CD8-positive, alpha-beta memory T cell (primary cell): ENCODE measurements at regions not wholly inside any gene's neighbourhood (a gene's known extent, or its start where the extent isn't known, plus 50 kb on each side); places are given as distances from the start of the nearest gene placed in this dataset.

Experiments used
- CTCF ChIA-PET: fragments of 350-600 bp; sonication (Branson Sonifier 250); formaldehyde crosslinking; loops from one replicate; lab custom pipeline; 2021; ENCODE audit warnings: antibody characterized with exemption; lab: Charles Lee
- POLR2A ChIA-PET: fragments of 350-600 bp; sonication (Branson Sonifier 250); formaldehyde crosslinking; loops from one replicate; lab custom pipeline; 2021; ENCODE audit warnings: antibody characterized with exemption; lab: Charles Lee
- DNase-seq, 5 donors: peaks; one replicate each; pipeline versions ENCODE4 v3.0.0 to v3.0.0-alpha.2; 2020 to 2022; ENCODE audit warnings: mixed read lengths in 1 of 5
- H3K27ac ChIP-seq: one replicate; pipeline ENCODE4 v1.7.0; 2013; ENCODE audit warnings: low read depth, mild to moderate bottlenecking, low read length, moderate library complexity
- H3K27me3 ChIP-seq: 2 replicates; pipeline ENCODE4 v1.7.0; 2013; ENCODE audit warnings: low read length, mild to moderate bottlenecking; ENCODE audit not compliant: insufficient read depth, poor library complexity, severe bottlenecking
- H3K36me3 ChIP-seq: 2 replicates; pipeline ENCODE4 v1.7.0; 2013; ENCODE audit warnings: mild to moderate bottlenecking, low read length, moderate library complexity; ENCODE audit not compliant: insufficient read depth
- H3K4me1 ChIP-seq: 2 replicates; pipeline ENCODE4 v1.7.0; 2013; ENCODE audit warnings: mild to moderate bottlenecking, low read length, moderate library complexity; ENCODE audit not compliant: insufficient read depth
- H3K4me3 ChIP-seq: 2 replicates; pipeline ENCODE4 v1.7.0; 2013; ENCODE audit warnings: mild to moderate bottlenecking, low read length
- H3K9me3 ChIP-seq: 2 replicates; pipeline ENCODE4 v1.7.0; 2013; ENCODE audit warnings: mild to moderate bottlenecking, low read length
- H3K27ac Mint-ChIP-seq, 8 donors: one replicate each; pipeline ENCODE4 v1.8.0; 2020 to 2021; ENCODE audit warnings: mixed read lengths in 8 of 8, mild to moderate bottlenecking in 6 of 8, inconsistent platforms in 3 of 8, moderate library complexity in 3 of 8
- H3K27me3 Mint-ChIP-seq, 2 donors: one replicate each; pipeline ENCODE4 v1.8.0; 2020 to 2021; ENCODE audit warnings: mixed read lengths in 2 of 2, mild to moderate bottlenecking in 1 of 2, moderate library complexity in 1 of 2
- H3K36me3 Mint-ChIP-seq, 3 donors: one replicate each; pipeline ENCODE4 v1.8.0; 2020 to 2021; ENCODE audit warnings: mixed read lengths in 3 of 3, inconsistent platforms in 1 of 3, mild to moderate bottlenecking in 1 of 3
- H3K4me1 Mint-ChIP-seq, 3 donors: one replicate each; pipeline ENCODE4 v1.8.0; 2020 to 2021; ENCODE audit warnings: mixed read lengths in 3 of 3, inconsistent platforms in 1 of 3, mild to moderate bottlenecking in 1 of 3
- H3K4me3 Mint-ChIP-seq, 7 donors: one replicate each; pipeline ENCODE4 v1.8.0; 2020 to 2021; ENCODE audit warnings: mixed read lengths in 7 of 7, mild to moderate bottlenecking in 6 of 7, moderate library complexity in 4 of 7, inconsistent platforms in 2 of 7
- H3K9me3 Mint-ChIP-seq, 5 donors: one replicate each; pipeline ENCODE4 v1.8.0; 2020 to 2022; ENCODE audit warnings: mixed read lengths in 5 of 5, mild to moderate bottlenecking in 3 of 5, moderate library complexity in 2 of 5, inconsistent platforms in 1 of 5

GRCh38 chrX:39144323-39144722, 343.1 kb downstream of the MID1IP1 start:
- no peaks in the 10 kb centered on the region for H3K36me3 Mint-ChIP-seq
- H3K36me3 ChIP-seq, result no peaks in the 10 kb centered on the region
- H3K27ac Mint-ChIP-seq, result no peak overlapping the region
- H3K4me3 Mint-ChIP-seq, result no peak overlapping the region
- ChIA-PET CTCF (no interaction called here), POLR2A (no interaction called here)
- no peaks in the 10 kb centered on the region for H3K27me3 ChIP-seq
- no peaks in the 10 kb centered on the region for H3K4me1 ChIP-seq
- DNase-seq, result no peak
- H3K27me3 Mint-ChIP-seq, result peaks cover 9 to 16% of the 10 kb centered on the region in 2 donors
- no peak overlapping the region for H3K4me3 ChIP-seq
- H3K9me3 ChIP-seq, result no peaks in the 10 kb centered on the region
- H3K27ac ChIP-seq, result no peak overlapping the region
- H3K4me1 Mint-ChIP-seq, result no peaks in the 10 kb centered on the region
- H3K9me3 Mint-ChIP-seq, result no peaks in the 10 kb centered on the region

GRCh38 chrX:39144956-39145355, 343.7 kb downstream of the MID1IP1 start:
- ChIA-PET CTCF (no interaction called here), POLR2A (no interaction called here)
- no peaks in the 10 kb centered on the region for H3K4me1 ChIP-seq
- H3K27me3 Mint-ChIP-seq, result peaks cover 9 to 17% of the 10 kb centered on the region in 2 donors
- H3K36me3 Mint-ChIP-seq, result no peaks in the 10 kb centered on the region
- no peak for DNase-seq
- H3K4me1 Mint-ChIP-seq, result no peaks in the 10 kb centered on the region
- no peaks in the 10 kb centered on the region for H3K36me3 ChIP-seq
- no peak overlapping the region for H3K4me3 Mint-ChIP-seq
- no peaks in the 10 kb centered on the region for H3K9me3 Mint-ChIP-seq
- no peaks in the 10 kb centered on the region for H3K27me3 ChIP-seq
- H3K27ac Mint-ChIP-seq, result no peak overlapping the region
- no peaks in the 10 kb centered on the region for H3K9me3 ChIP-seq
- no peak overlapping the region for H3K27ac ChIP-seq
- no peak overlapping the region for H3K4me3 ChIP-seq

GRCh38 chrX:39145859-39146258, 344.6 kb downstream of the MID1IP1 start:
- no peaks in the 10 kb centered on the region for H3K36me3 Mint-ChIP-seq
- Histone ChIP-seq H3K36me3 (no peaks in the 10 kb centered on the region), H3K4me3 (no peak overlapping the region), H3K27ac (no peak overlapping the region), H3K27me3 (no peaks in the 10 kb centered on the region), H3K9me3 (no peaks in the 10 kb centered on the region), H3K4me1 (no peaks in the 10 kb centered on the region)
- no peak for DNase-seq
- ChIA-PET POLR2A (no interaction called here), CTCF (no interaction called here)
- H3K4me1 Mint-ChIP-seq, result no peaks in the 10 kb centered on the region
- H3K27ac Mint-ChIP-seq, result no peak overlapping the region
- no peaks in the 10 kb centered on the region for H3K9me3 Mint-ChIP-seq
- H3K27me3 Mint-ChIP-seq, result peaks cover 9 to 17% of the 10 kb centered on the region in 2 donors
- H3K4me3 Mint-ChIP-seq, result no peak overlapping the region

- POLR2A ChIA-PET, result no interaction called here
- no peak overlapping the region for H3K27ac ChIP-seq
- no peaks in the 10 kb centered on the region for H3K4me1 ChIP-seq
- no peaks in the 10 kb centered on the region for H3K36me3 Mint-ChIP-seq
- CTCF ChIA-PET, result interaction anchor here (0.8 to 1.6 kb wide), 7 partner anchors 10 to 394 kb away, joined by 3 to 5 read pairs (median 3); no protein-coding TSS in a partner anchor
- H3K4me3 Mint-ChIP-seq, result no peak overlapping the region
- H3K36me3 ChIP-seq, result no peaks in the 10 kb centered on the region
- no peaks in the 10 kb centered on the region for H3K4me1 Mint-ChIP-seq
- no peaks in the 10 kb centered on the region for H3K9me3 ChIP-seq
- H3K27me3 Mint-ChIP-seq, result peaks cover 0 to 4% of the 10 kb centered on the region in 2 donors
- H3K27me3 ChIP-seq, result no peaks in the 10 kb centered on the region
- H3K4me3 ChIP-seq, result no peak overlapping the region
- no peak overlapping the region for H3K27ac Mint-ChIP-seq
- H3K9me3 Mint-ChIP-seq, result no peaks in the 10 kb centered on the region
- DNase-seq, result peak; percentile 6 to 59 (median 35)
Observed at GRCh38 chrX:39149761-39150160, 348.5 kb downstream of the MID1IP1 start.

- H3K36me3 Mint-ChIP-seq, result no peaks in the 10 kb centered on the region
- no peak overlapping the region for H3K27ac Mint-ChIP-seq
- H3K27me3 ChIP-seq, result no peaks in the 10 kb centered on the region
- no peak overlapping the region for H3K27ac ChIP-seq
- H3K36me3 ChIP-seq, result no peaks in the 10 kb centered on the region
- H3K4me3 Mint-ChIP-seq, result no peak overlapping the region
- H3K4me3 ChIP-seq, result no peak overlapping the region
- no peaks in the 10 kb centered on the region for H3K9me3 ChIP-seq
- ChIA-PET POLR2A (no interaction called here), CTCF (interaction anchor here (1.0 to 1.5 kb wide), 4 partner anchors 27 to 382 kb away, joined by 3 to 5 read pairs (median 4); no protein-coding TSS in a partner anchor)
- no peaks in the 10 kb centered on the region for H3K4me1 ChIP-seq
- H3K27me3 Mint-ChIP-seq, result peaks cover 0 to 6% of the 10 kb centered on the region in 2 donors
- no peak for DNase-seq
- no peaks in the 10 kb centered on the region for H3K4me1 Mint-ChIP-seq
- no peaks in the 10 kb centered on the region for H3K9me3 Mint-ChIP-seq
Observed at GRCh38 chrX:39150220-39150619, 349.0 kb downstream of the MID1IP1 start.

GRCh38 chrX:39150621-39151020, 349.4 kb downstream of the MID1IP1 start:
- no peak for DNase-seq
- CTCF ChIA-PET, result interaction anchor here (1.0 to 1.5 kb wide), 3 partner anchors 27 to 382 kb away, joined by 4 to 5 read pairs (median 5); no protein-coding TSS in a partner anchor
- POLR2A ChIA-PET, result no interaction called here
- Histone ChIP-seq H3K27ac (no peak overlapping the region), H3K4me3 (no peak overlapping the region), H3K27me3 (no peaks in the 10 kb centered on the region), H3K4me1 (no peaks in the 10 kb centered on the region), H3K9me3 (no peaks in the 10 kb centered on the region), H3K36me3 (no peaks in the 10 kb centered on the region)
- no peak overlapping the region for H3K4me3 Mint-ChIP-seq
- no peak overlapping the region for H3K27ac Mint-ChIP-seq
- H3K4me1 Mint-ChIP-seq, result no peaks in the 10 kb centered on the region
- no peaks in the 10 kb centered on the region for H3K36me3 Mint-ChIP-seq
- no peaks in the 10 kb centered on the region for H3K9me3 Mint-ChIP-seq
- H3K27me3 Mint-ChIP-seq, result peaks cover 0 to 6% of the 10 kb centered on the region in 2 donors

- H3K36me3 Mint-ChIP-seq, result no peaks in the 10 kb centered on the region
- H3K27ac ChIP-seq, result no peak overlapping the region
- no peaks in the 10 kb centered on the region for H3K9me3 ChIP-seq
- H3K27ac Mint-ChIP-seq, result no peak overlapping the region
- H3K4me3 Mint-ChIP-seq, result no peak overlapping the region
- H3K4me1 Mint-ChIP-seq, result no peaks in the 10 kb centered on the region
- no peaks in the 10 kb centered on the region for H3K4me1 ChIP-seq
- H3K36me3 ChIP-seq, result no peaks in the 10 kb centered on the region
- peak in 2 of 5 donors; percentile 3 to 46 for DNase-seq
- no peaks in the 10 kb centered on the region for H3K9me3 Mint-ChIP-seq
- no peaks in the 10 kb centered on the region for H3K27me3 ChIP-seq
- ChIA-PET CTCF (interaction anchor here (1.1 to 1.2 kb wide), 2 partner anchors 88 to 386 kb away, joined by 3 read pairs; no protein-coding TSS in a partner anchor), POLR2A (no interaction called here)
- H3K4me3 ChIP-seq, result no peak overlapping the region
- peaks cover 0 to 4% of the 10 kb centered on the region in 2 donors for H3K27me3 Mint-ChIP-seq
Observed at GRCh38 chrX:39152106-39152649, 350.9 kb downstream of the MID1IP1 start.

- ChIA-PET POLR2A (no interaction called here), CTCF (no interaction called here)
- H3K36me3 ChIP-seq, result no peaks in the 10 kb centered on the region
- H3K4me1 Mint-ChIP-seq, result no peaks in the 10 kb centered on the region
- DNase-seq, result no peak
- no peak overlapping the region for H3K27ac ChIP-seq
- H3K27me3 Mint-ChIP-seq, result peaks cover 6 to 14% of the 10 kb centered on the region in 2 donors
- H3K9me3 ChIP-seq, result no peaks in the 10 kb centered on the region
- H3K27me3 ChIP-seq, result no peaks in the 10 kb centered on the region
- no peak overlapping the region for H3K4me3 Mint-ChIP-seq
- H3K27ac Mint-ChIP-seq, result no peak overlapping the region
- no peaks in the 10 kb centered on the region for H3K4me1 ChIP-seq
- no peak overlapping the region for H3K4me3 ChIP-seq
- no peaks in the 10 kb centered on the region for H3K36me3 Mint-ChIP-seq
- no peaks in the 10 kb centered on the region for H3K9me3 Mint-ChIP-seq
Observed at GRCh38 chrX:39156051-39156450, 354.8 kb downstream of the MID1IP1 start.
